COLO829 (cell line): ENCODE measurements at regions not wholly inside any gene's neighbourhood (a gene's known extent, or its start where the extent isn't known, plus 50 kb on each side); places are given as distances from the start of the nearest gene placed in this dataset.
"Not testable (repeated sequence)": the region's sequence is repeated elsewhere in the genome, so short reads cannot be mapped to it uniquely, and the experiment has no call there.

Source experiments
- DNase-seq: peaks from one replicate; pipeline ENCODE4 v3.0.0; 2012; ENCODE audit warnings: low spot score

GRCh38 chr2:89833780-89834117 is 1142.3 kb downstream of the RPIA start:
- DNase-seq, result no peak

GRCh38 chr2:89834306-89834705 is 1142.8 kb downstream of the RPIA start:
- no peak for DNase-seq

DNA sequence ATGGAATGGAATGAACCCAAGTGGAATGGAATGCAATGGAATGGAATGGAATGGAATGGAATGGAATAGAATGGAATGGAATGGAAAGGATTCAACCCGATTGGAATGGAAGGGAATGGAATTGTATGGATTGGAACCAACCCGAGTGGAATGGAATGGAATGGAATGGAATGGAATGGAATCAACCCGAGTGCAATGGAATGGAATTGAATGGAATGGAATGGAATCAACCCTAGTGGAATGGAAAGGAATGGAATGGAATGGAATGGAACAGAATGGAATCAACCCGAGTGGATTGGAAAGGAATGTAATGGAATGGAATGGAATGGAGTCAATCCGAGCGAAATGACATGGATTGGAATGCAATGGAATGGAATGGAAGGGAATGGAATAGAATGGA is 1144.9 kb downstream of the RPIA start:
- not testable (repeated sequence) for DNase-seq

DNA sequence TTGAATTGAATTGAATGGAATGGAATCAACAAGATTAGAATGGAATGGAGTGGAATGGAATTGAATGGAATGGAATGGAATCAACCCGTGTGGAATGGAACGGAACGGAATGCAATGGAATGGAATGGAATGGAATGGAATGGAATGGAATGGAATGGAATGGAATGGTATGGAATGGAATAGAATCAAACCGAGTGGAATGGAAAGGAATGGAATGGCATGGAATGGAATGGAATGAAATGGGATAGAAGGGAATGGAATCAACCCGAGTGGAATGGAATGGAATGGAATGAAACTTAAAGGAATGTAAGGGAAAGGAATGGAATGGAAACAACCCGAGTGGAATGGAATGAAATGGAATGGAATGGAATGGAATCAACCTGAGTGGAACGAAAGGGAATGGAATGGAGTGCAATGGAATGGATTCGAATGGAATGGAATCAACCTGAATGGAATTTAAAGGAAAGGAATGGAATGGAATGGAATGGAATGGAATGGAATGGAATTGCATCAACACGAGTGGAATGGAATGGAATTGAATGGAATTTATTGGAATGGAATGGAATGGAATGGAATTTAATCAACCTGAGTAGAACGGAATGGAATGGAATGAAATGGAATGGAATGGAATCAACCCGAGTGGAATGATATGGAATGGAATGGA is 1146.6 kb downstream of the RPIA start:
- no peak for DNase-seq

GRCh38 chr2:89840175-89840574 is 1148.7 kb downstream of the RPIA start:
- DNase-seq, result not testable (repeated sequence)

DNA sequence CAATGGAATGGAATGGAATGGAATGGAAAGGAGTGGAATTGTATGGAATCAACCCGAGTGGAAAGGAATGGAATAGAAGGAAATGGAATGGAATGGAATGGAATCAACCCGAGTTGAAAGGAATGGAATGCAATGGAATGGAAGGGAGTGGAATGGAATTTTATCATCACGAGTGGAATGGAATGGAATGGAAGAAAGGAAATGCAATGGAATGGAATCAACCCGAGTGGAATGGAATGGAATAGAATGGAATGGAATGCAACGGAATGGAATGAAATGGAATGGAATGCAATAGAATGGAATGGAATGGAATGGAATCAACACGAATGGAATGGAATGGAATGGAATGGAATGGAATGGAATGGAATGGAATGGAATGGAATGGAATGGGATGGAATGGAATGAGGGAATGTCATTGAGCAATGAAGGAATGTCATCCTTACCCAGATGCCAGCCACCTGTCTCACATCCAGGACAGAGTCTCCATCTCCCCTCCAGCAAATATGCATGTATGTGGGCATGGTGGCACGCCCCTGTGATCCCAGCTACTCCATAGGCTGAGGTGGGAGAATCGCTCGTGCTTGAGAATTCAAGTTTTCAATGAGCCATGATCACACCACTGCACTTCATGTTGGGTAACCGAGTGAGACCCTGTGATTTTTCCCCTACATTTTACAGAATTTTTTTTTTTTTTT is 1149.5 kb downstream of the RPIA start:
- not testable (repeated sequence) for DNase-seq

- DNase-seq, result no peak
Observed at GRCh38 chr2:89841476-89841840, 1150.0 kb downstream of the RPIA start.

GRCh38 chr2:89842180-89842908 is 1150.9 kb downstream of the RPIA start:
- peak; percentile 0 for DNase-seq

GRCh38 chr2:89844221-89844943 is 1152.9 kb downstream of the RPIA start:
- peak; percentile 0 for DNase-seq

DNA sequence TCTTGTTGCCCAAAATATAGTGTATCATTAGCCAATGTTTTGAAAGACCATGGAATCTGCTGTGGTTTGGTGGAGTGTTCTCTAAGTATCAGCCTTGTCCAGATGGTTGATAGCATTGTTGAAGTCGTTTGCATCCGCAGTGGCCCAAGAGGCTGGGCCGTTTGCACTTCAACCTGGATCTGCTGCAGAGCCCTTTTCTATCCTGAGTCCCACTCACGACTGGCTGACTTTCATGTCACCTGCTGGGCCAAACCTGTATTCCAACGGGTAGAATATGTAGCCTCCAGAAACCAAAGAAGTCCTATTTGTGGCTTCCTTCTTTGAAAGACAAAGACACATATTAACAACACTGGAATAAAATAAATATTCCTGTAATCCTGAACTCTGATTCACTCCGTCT is 1154.1 kb downstream of the RPIA start:
- no peak for DNase-seq

DNA sequence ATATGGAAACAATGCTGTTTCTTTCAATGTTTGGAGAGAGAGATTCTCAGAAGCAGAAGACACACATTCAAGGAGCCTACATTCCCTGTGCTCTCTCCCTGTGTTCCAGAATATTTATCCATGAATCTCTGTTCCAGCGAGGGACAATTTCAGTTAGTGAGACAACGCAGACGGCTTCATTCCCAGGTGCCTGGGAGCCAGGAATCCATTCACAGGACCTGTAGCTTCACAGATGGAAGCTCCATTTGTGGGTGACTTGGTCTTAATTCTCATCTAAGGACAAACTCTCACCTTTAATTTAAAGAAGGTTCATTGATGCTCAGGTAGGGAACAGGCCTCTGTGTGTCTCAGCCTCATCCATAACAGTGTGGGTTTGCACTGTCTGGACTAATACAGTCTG is 1156.6 kb downstream of the RPIA start:
- DNase-seq, result no peak

- DNase-seq, result no peak
Observed at GRCh38 chr2:89848763-89849368, 1157.4 kb downstream of the RPIA start.

- DNase-seq, result no peak
Observed at GRCh38 chr2:89849731-89850130, 1158.3 kb downstream of the RPIA start.

GRCh38 chr2:89850481-89850880 is 1159.0 kb downstream of the RPIA start:
- no peak for DNase-seq

DNA sequence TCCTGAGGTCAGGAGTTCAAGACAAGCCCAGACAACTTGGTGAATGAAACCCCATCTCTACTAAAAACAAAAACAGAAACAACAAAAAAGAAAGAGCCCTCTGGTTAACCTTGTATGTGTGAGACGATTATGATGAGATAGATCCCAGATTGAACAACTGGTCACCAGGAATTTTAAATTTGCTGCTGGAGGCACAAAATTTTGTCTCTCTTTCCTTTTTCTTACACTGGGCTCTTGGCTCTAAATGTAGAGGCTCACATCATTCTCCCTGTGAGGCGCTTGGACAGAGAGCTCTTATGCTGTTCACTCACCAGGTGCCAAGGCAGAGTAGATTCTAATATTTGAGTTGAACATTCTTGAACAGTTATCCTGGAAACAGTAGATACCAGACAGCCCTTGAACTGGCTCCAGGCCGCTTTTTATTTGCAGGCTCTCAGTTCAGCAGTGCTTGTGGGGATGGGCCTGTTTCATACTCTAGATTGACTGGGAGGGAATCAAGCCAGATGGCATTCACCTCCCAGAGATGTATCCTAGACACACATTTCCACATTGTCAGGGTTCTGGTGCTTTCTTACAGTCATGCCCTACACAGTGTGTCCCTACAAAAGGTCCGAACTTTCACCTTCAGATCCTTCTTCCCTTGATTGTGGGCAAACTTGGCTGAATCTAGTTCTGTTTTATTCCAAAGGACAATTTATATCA is 1159.6 kb downstream of the RPIA start:
- DNase-seq, result no peak

GRCh38 chr2:89851583-89851905 is 1160.1 kb downstream of the RPIA start:
- no peak for DNase-seq

- not testable (repeated sequence) for DNase-seq
Observed at GRCh38 chr2:89853427-89853826, 1162.0 kb downstream of the RPIA start.

DNA sequence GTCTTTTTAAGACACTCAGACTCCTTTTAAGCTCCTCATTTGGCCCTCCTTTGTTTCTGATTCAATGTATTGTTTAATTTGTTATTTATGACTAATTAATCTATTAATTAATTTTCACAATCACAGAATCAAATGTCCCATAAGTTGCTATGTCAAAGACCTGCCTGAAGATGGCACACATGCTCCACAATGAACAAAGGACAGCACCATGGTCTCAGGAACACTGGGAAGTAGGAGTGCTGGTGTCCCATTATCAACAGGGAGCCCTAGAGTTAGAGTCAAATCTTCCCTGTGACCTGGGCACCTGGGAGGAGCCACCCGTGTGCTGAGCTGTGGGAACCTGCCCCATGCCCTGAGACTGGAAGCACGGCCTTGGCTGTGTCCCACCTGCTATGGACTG is 1164.3 kb downstream of the RPIA start:
- not testable (repeated sequence) for DNase-seq

DNA sequence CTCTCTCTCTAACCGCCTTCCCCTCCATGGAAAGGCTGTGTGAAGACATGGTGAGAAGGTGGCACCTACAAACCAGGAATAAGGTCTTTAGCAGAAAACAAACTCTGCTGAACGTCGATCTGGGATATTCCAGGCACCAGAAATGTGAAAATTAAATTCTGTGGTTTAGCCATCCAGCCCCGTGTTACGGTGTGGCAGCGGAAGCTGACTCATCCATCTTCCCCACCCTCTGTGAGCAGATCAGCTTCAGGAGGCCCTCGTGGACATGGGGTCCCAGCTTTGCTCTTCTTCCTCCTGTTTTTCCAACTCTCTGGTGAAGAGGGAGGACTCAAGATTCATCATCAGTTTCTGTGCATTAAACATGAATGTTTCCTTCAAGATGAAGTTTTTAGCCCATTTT is 1164.8 kb downstream of the RPIA start:
- DNase-seq, result not testable (repeated sequence)

- not testable (repeated sequence) for DNase-seq
Observed at GRCh38 chr2:89862164-89862563, 1170.7 kb downstream of the RPIA start.

GRCh38 chr2:89863209-89863608 is 1171.7 kb downstream of the RPIA start:
- DNase-seq, result not testable (repeated sequence)
